Activated CD8-positive, alpha-beta memory T cell treated with anti-CD3 and anti-CD28 coated beads for 36 hours (primary cell): ENCODE measurements at regions not wholly inside any gene's neighbourhood (a gene's known extent, or its start where the extent isn't known, plus 50 kb on each side); places are given as distances from the start of the nearest gene placed in this dataset.
"Not testable (repeated sequence)": the region's sequence is repeated elsewhere in the genome, so short reads cannot be mapped to it uniquely, and the experiment has no call there.

ENCODE experiments used
- CTCF ChIA-PET: fragments of 350-600 bp; sonication (Branson Sonifier 250); formaldehyde crosslinking; loops from one replicate; lab custom pipeline; 2021; ENCODE audit warnings: antibody characterized with exemption; lab: Charles Lee
- POLR2A ChIA-PET: fragments of 350-600 bp; sonication (Branson Sonifier 250); formaldehyde crosslinking; loops from one replicate; lab custom pipeline; 2021; ENCODE audit warnings: antibody characterized with exemption; lab: Charles Lee

GRCh38 chr5:99651298-99651697 lies 722.5 kb upstream of the CHD1 start:
- POLR2A ChIA-PET = no interaction called here

GRCh38 chr5:99646011-99646647 lies 717.3 kb upstream of the CHD1 start:
- ChIA-PET POLR2A (no interaction called here), CTCF (no interaction called here)

More at GRCh38 chr5:99651298-99651697, 722.5 kb upstream of the CHD1 start:
- CTCF ChIA-PET = no interaction called here

GRCh38 chr5:99644822-99645221 lies 716.0 kb upstream of the CHD1 start:
- POLR2A ChIA-PET = no interaction called here
- CTCF ChIA-PET = no interaction called here

GRCh38 chr5:99640646-99641045 lies 711.8 kb upstream of the CHD1 start:
- ChIA-PET POLR2A (no interaction called here), CTCF (no interaction called here)

GRCh38 chr5:99639905-99640304 lies 711.1 kb upstream of the CHD1 start:
- POLR2A ChIA-PET = no interaction called here
- CTCF ChIA-PET = no interaction called here

GRCh38 chr5:99636663-99637062 lies 707.9 kb upstream of the CHD1 start:
- CTCF ChIA-PET = no interaction called here

GRCh38 chr5:99621772-99622681 lies 693.2 kb upstream of the CHD1 start:
- CTCF ChIA-PET = no interaction called here
- POLR2A ChIA-PET = no interaction called here

More at GRCh38 chr5:99636663-99637062, 707.9 kb upstream of the CHD1 start:
- POLR2A ChIA-PET = no interaction called here

GRCh38 chr5:99617335-99617734 lies 688.5 kb upstream of the CHD1 start:
- POLR2A ChIA-PET = no interaction called here
- CTCF ChIA-PET = no interaction called here

- POLR2A ChIA-PET = no interaction called here
- CTCF ChIA-PET = no interaction called here
Measured at GRCh38 chr5:99614888-99615287, 686.1 kb upstream of the CHD1 start.

- ChIA-PET POLR2A (no interaction called here), CTCF (no interaction called here)
Measured at GRCh38 chr5:99607124-99607523, 678.3 kb upstream of the CHD1 start.

- ChIA-PET CTCF (no interaction called here), POLR2A (no interaction called here)
Measured at GRCh38 chr5:99605904-99606303, 677.1 kb upstream of the CHD1 start.

GRCh38 chr5:99600952-99601351 lies 672.1 kb upstream of the CHD1 start:
- ChIA-PET POLR2A (no interaction called here), CTCF (no interaction called here)

- CTCF ChIA-PET = no interaction called here
- POLR2A ChIA-PET = no interaction called here
Measured at GRCh38 chr5:99590806-99591205, 662.0 kb upstream of the CHD1 start.

GRCh38 chr5:99589424-99589823 lies 660.6 kb upstream of the CHD1 start:
- CTCF ChIA-PET = no interaction called here

GRCh38 chr5:99587983-99588382 lies 659.2 kb upstream of the CHD1 start:
- ChIA-PET POLR2A (no interaction called here), CTCF (no interaction called here)

More at GRCh38 chr5:99589424-99589823, 660.6 kb upstream of the CHD1 start:
- POLR2A ChIA-PET = no interaction called here

- ChIA-PET CTCF (no interaction called here), POLR2A (no interaction called here)
Measured at GRCh38 chr5:99586878-99587277, 658.1 kb upstream of the CHD1 start.

GRCh38 chr5:99581204-99581603 lies 652.4 kb upstream of the CHD1 start:
- CTCF ChIA-PET, POLR2A ChIA-PET: not testable (repeated sequence)

GRCh38 chr5:99562937-99563627 lies 634.3 kb upstream of the CHD1 start:
- POLR2A ChIA-PET = not testable (repeated sequence)

GRCh38 chr5:99553211-99553810 lies 624.5 kb upstream of the CHD1 start:
- ChIA-PET CTCF (no interaction called here), POLR2A (no interaction called here)

More at GRCh38 chr5:99562937-99563627, 634.3 kb upstream of the CHD1 start:
- CTCF ChIA-PET = not testable (repeated sequence)

GRCh38 chr5:99544356-99544755 lies 615.5 kb upstream of the CHD1 start:
- POLR2A ChIA-PET = no interaction called here
- CTCF ChIA-PET = no interaction called here
